ENCODE measurements at regions not wholly inside any gene's neighbourhood (a gene's known extent, or its start where the extent isn't known, plus 50 kb on each side); places are given as distances from the start of the nearest gene placed in this dataset.

GRCh38 chr5:143734456-143734780 is 77.5 kb upstream of the HMHB1 start:
- no peaks in the 10 kb centered on the region for H3K4me1 ChIP-seq
- TF ChIP-seq, protein P1, sequence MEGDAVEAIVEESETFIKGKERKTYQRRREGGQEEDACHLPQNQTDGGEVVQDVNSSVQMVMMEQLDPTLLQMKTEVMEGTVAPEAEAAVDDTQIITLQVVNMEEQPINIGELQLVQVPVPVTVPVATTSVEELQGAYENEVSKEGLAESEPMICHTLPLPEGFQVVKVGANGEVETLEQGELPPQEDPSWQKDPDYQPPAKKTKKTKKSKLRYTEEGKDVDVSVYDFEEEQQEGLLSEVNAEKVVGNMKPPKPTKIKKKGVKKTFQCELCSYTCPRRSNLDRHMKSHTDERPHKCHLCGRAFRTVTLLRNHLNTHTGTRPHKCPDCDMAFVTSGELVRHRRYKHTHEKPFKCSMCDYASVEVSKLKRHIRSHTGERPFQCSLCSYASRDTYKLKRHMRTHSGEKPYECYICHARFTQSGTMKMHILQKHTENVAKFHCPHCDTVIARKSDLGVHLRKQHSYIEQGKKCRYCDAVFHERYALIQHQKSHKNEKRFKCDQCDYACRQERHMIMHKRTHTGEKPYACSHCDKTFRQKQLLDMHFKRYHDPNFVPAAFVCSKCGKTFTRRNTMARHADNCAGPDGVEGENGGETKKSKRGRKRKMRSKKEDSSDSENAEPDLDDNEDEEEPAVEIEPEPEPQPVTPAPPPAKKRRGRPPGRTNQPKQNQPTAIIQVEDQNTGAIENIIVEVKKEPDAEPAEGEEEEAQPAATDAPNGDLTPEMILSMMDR (IDR thresholded peaks at IDR 0.05; ENCODE audit: low read depth, low read length), result no peak
- H3K9me3 ChIP-seq, result no peaks in the 10 kb centered on the region
- no peaks in the 10 kb centered on the region for H3K36me3 ChIP-seq
- no peaks in the 10 kb centered on the region; the same call in 1 of the 2 replicates for H3K27me3 ChIP-seq
- no peak overlapping the region for H3K4me3 ChIP-seq (ENCODE audit: low read depth, low read length)
- DNase-seq, result no peak

DNA sequence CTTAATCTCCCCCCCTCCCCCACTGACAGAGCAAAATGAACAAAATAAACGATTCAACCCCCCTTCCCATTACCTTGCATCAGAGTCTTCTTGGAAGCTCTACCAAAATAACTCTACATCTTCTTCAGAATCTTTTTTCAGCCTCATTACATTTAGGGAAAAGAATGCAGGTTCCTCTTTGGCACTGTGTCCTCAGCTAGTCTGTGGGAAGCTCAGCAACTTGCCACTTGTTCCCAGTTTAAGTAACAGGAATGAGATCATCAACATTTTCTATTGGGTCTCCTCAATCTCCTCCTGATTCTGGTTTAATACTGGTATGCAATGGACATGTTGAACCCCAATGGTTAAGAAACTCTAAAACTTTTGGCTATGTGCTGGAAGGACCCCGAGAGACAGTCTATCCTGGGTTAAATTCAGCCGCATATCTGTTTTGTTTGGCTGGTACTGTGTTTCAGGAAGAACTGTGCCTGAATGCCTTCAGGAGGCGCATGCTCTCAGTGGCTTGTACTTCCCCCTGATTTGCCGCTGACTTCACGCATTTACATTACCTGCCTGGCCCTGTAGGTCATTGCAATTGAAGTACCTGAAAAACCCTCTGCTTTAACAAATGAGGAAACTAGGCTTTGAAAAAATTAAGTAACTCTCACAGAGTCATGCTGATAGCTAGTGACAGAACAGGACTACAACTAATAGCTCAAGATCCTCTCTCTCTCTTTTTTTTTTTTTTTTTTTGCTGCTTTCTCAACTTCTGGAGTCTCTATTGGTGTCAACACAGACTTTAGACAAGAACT is 78.1 kb upstream of the HMHB1 start:
- DNase-seq, result no peak
- H3K36me3 ChIP-seq, result no peaks in the 10 kb centered on the region
- TF ChIP-seq, protein P1 (IDR thresholded peaks at IDR 0.05; ENCODE audit: low read depth, low read length), result no peak

GRCh38 chr5:143732402-143732801 is 79.6 kb upstream of the HMHB1 start:
- TF ChIP-seq, protein P1 (IDR thresholded peaks at IDR 0.05; ENCODE audit: low read depth, low read length), result no peak
- no peaks in the 10 kb centered on the region for H3K36me3 ChIP-seq
- no peaks in the 10 kb centered on the region for H3K9me3 ChIP-seq
- H3K4me3 ChIP-seq (ENCODE audit: low read depth, low read length), result no peak overlapping the region
- no peaks in the 10 kb centered on the region for H3K4me1 ChIP-seq
- no peak for DNase-seq
- no peaks in the 10 kb centered on the region; the same call in 1 of the 2 replicates for H3K27me3 ChIP-seq

More for the DNA sequence above, 78.1 kb upstream of the HMHB1 start:
- H3K9me3 ChIP-seq, result no peaks in the 10 kb centered on the region
- no peaks in the 10 kb centered on the region for H3K4me1 ChIP-seq
- no peak overlapping the region for H3K4me3 ChIP-seq (ENCODE audit: low read depth, low read length)
- H3K27me3 ChIP-seq, result no peaks in the 10 kb centered on the region; the same call in 1 of the 2 replicates

DNA sequence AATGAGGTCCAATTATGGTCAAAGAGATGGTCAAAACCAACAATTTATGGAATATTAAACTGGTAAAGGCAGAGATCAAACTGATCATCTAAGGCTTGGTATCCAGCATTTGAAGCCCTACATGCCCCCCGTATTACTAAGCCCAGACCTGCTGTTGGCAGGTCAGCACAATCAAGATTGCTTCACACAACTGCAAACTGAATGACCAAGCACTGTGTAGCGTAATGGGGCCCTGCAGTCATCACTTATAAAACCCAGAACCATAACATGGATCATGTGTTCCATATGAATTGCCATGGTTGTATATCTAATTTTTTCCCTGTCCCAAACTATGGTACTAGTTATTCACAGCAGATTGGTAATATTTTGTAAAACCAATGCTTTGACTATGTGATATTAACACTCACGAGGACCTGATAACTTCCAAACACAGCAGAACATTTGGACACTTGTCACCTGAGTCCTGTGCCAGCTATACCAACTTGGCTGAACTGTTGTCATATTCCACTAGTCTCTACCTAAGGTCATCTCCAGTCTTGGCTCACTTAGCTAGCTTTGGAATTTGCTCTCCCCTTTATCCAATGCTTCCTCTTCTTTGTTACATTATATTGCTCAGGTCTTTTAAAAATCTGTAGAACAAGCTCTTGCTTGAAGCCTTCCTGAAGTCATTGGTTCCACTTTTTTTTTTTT is 81.7 kb upstream of the HMHB1 start:
- Histone ChIP-seq H3K4me1 (no peaks in the 10 kb centered on the region), H3K27me3 (no peaks in the 10 kb centered on the region; the same call in 1 of the 2 replicates), H3K4me3 (ENCODE audit: low read depth, low read length) (no peak overlapping the region), H3K36me3 (no peaks in the 10 kb centered on the region), H3K9me3 (no peaks in the 10 kb centered on the region)
- TF ChIP-seq, protein P1 (IDR thresholded peaks at IDR 0.05; ENCODE audit: low read depth, low read length), result no peak
- DNase-seq, result no peak

DNA sequence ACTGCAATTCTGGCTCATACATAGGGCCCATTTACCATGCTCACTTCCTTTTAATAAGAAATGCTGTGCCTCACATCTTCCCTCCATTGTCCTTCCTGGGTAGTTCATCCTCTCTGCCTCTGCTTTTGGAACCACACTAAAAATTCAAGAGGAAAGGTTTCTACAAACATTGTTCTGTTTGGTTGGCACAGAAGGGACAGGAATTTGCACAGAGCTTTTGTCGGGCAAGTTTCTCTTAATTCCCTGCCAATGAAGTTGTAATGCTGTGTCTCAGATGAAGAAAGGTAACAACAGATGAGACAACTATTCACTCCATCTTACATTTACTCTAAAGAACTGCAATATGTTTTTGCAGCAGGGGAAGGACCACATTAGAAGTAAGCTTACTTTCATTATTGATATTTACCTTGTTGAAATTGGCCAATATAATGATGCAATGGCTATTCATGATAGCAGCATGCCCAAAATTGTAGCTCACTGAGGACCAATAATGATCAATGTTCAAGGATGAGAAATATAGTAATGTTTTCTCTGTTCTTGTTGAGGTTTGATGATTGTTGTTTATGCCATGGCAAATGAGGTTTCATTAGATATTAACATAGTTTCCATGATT is 82.5 kb upstream of the HMHB1 start:
- H3K4me3 ChIP-seq (ENCODE audit: low read depth, low read length), result no peak overlapping the region
- H3K4me1 ChIP-seq, result no peaks in the 10 kb centered on the region
- H3K27me3 ChIP-seq, result no peaks in the 10 kb centered on the region; the same call in 1 of the 2 replicates
- H3K36me3 ChIP-seq, result no peaks in the 10 kb centered on the region
- TF ChIP-seq, protein P1 (IDR thresholded peaks at IDR 0.05; ENCODE audit: low read depth, low read length), result no peak
- no peak for DNase-seq
- no peaks in the 10 kb centered on the region for H3K9me3 ChIP-seq
